Spleen (tissue), 11 donors: ENCODE measurements at regions not wholly inside any gene's neighbourhood (a gene's known extent, or its start where the extent isn't known, plus 50 kb on each side); places are given as distances from the start of the nearest gene placed in this dataset.

Source experiments
- DNase-seq: peaks from one replicate; pipeline ENCODE4 v3.0.0-alpha.2; 2020
- H3K27ac ChIP-seq, 8 donors: fragments of 200-600 bp; sonication (generic) in 7 of 8; 1 replicate in 4 of 8; 2 replicates in 4 of 8; pipeline versions ENCODE4 v1.5.0 to v1.8.0; 2016 to 2021; ENCODE audit warnings: inconsistent platforms in 4 of 8, mild to moderate bottlenecking in 4 of 8, moderate library complexity in 1 of 8
- H3K27me3 ChIP-seq, 7 donors: fragments of 200-600 bp; sonication (generic) in 6 of 7; replicated peaks in 1 of 7; 1 replicate in 4 of 7; 2 replicates in 3 of 7; pipeline versions ENCODE4 v1.5.0 to v1.8.0; 2016 to 2021; ENCODE audit warnings: inconsistent platforms in 3 of 7, mild to moderate bottlenecking in 1 of 7
- H3K36me3 ChIP-seq, 6 donors: fragments of 200-600 bp; sonication (generic) in 5 of 6; 1 replicate in 4 of 6; 2 replicates in 2 of 6; pipeline versions ENCODE4 v1.5.0 to v1.8.0; 2016 to 2021; ENCODE audit warnings: inconsistent platforms in 2 of 6
- H3K4me1 ChIP-seq, 6 donors: fragments of 200-600 bp; sonication (generic) in 5 of 6; 1 replicate in 3 of 6; 2 replicates in 3 of 6; pipeline versions ENCODE4 v1.5.0 to v1.8.0; 2016 to 2021; ENCODE audit warnings: inconsistent platforms in 3 of 6
- H3K4me3 ChIP-seq, 8 donors: fragments of 200-600 bp; sonication (generic) in 7 of 8; 1 replicate in 4 of 8; 2 replicates in 4 of 8; pipeline versions ENCODE4 v1.5.0 to v1.8.0; 2016 to 2021; ENCODE audit warnings: inconsistent platforms in 4 of 8, mild to moderate bottlenecking in 4 of 8, moderate library complexity in 2 of 8
- H3K9me3 ChIP-seq, 8 donors: fragments of 200-600 bp; sonication (generic) in 7 of 8; 1 replicate in 4 of 8; 2 replicates in 4 of 8; pipeline versions ENCODE4 v1.5.0 to v1.8.0; 2016 to 2021; ENCODE audit warnings: inconsistent platforms in 4 of 8
- POLR2A ChIP-seq, 3 donors: fragments of 450-650 bp; IDR thresholded peaks; one replicate each; pipeline ENCODE4 v1.5.1; 2017; ENCODE audit warnings: antibody characterized with exemption in 3 of 3, mild to moderate bottlenecking in 1 of 3
- POLR2AphosphoS5 ChIP-seq, 3 donors: sonication (generic); formaldehyde crosslinking; IDR thresholded peaks; one replicate each; pipeline ENCODE4 v1.5.1; 2017; ENCODE audit warnings: antibody characterized with exemption in 3 of 3
- WGBS, 5 donors: extraction: QIAGEN DNeasy Blood & Tissue Kit in 3 of 5; methylation state at CpG; one replicate each; pipeline versions ENCODE4 v1.1.5 to v1.1.7; 2013 to 2018; 5-methylcytosine and 5-hydroxymethylcytosine counted together
- intact Hi-C: fragments of 100-400 bp; cut with DNase I; formaldehyde crosslinking; loops from one replicate; pipeline ENCODE4 v1.15.0; 2023; ENCODE audit warnings: low total_unique reads
- TF ChIP-seq, protein P1 (sequence below), 11 experiments: fragments of 200-600 bp in 7 of 11; fragments of 450-650 bp in 4 of 11; sonication (generic) in 4 of 11; IDR thresholded peaks in 8 of 11; conservative IDR thresholded peaks in 3 of 11; 1 replicate in 7 of 11; 2 replicates in 4 of 11; pipeline versions ENCODE4 v1.4.0 to v1.8.0; 2016 to 2021; ENCODE audit warnings: antibody characterized with exemption in 11 of 11, inconsistent platforms in 4 of 11, mild to moderate bottlenecking in 1 of 11
- donor health status: healthy with polysubstance abuse.
- donor health status: DM: no; HTN: no; CAD: no; lungs with moderate emphysema.
- donor health status: DM: no; HTN: no; CAD: no.
- donor health status: Bipolar disorder and iron deficiency.
- donor health status: healthy.
- donor health status: DM: no; HTN: no; CAD: no.
- donor health status: DM: yes; HTN: yes; CAD: no.

DNA sequence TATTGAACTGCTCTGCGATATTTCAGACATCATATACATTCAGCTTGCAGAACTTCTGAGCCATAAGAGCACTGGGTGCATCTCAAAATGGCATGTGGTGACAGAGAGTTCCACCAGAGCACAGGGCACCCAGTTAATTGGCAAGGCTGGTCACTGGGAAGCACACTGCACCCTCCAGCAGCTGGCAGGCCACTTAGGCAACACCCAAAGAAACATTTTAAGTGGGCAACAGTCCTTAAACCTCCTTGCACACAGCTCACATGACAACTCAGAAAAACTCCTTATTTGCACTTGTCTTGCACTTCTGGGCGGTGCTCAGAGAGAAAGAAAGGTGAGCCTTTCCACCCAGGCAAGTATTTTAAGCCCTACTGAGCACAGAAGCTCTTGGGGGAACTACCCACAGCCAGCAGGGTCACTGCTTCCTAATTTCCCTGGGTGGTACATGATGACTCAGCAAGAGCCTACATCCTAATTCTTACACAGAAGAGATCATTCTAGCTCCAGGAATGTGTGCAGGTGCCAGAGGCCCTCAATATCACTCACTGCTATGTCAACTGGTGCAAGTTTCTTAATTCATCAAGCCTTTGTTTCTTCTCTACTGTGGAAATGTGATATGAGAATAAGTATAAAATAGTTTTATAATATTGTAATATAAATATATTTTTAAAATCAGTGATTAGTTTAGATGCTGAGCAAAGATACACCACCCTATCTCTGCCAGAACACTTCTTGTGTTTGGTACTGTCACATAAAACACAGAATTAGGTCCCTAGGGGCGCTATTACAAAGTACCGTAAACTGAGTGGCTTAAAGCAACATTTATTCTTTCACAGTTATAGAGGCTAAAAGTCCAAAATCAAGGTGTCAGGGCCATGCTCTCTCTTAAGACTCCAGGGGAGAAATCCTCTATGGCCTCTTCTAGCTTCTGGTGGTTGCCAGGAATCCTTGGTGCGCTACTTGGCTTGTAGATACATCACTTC is 155.1 kb upstream of the PPARGC1A start:
- no peaks in the 10 kb centered on the region for H3K4me1 ChIP-seq
- no peak for DNase-seq
- no peak overlapping the region for H3K27ac ChIP-seq
- no peaks in the 10 kb centered on the region for H3K9me3 ChIP-seq
- TF ChIP-seq POLR2A (IDR thresholded peaks at IDR 0.05): no peak
- no peak for TF ChIP-seq POLR2AphosphoS5 (IDR thresholded peaks at IDR 0.05)
- TF ChIP-seq, protein P1, sequence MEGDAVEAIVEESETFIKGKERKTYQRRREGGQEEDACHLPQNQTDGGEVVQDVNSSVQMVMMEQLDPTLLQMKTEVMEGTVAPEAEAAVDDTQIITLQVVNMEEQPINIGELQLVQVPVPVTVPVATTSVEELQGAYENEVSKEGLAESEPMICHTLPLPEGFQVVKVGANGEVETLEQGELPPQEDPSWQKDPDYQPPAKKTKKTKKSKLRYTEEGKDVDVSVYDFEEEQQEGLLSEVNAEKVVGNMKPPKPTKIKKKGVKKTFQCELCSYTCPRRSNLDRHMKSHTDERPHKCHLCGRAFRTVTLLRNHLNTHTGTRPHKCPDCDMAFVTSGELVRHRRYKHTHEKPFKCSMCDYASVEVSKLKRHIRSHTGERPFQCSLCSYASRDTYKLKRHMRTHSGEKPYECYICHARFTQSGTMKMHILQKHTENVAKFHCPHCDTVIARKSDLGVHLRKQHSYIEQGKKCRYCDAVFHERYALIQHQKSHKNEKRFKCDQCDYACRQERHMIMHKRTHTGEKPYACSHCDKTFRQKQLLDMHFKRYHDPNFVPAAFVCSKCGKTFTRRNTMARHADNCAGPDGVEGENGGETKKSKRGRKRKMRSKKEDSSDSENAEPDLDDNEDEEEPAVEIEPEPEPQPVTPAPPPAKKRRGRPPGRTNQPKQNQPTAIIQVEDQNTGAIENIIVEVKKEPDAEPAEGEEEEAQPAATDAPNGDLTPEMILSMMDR (IDR thresholded peaks at IDR 0.05 in 8 of 11, conservative IDR thresholded peaks at IDR 0.05 in 3 of 11): no peak
- WGBS, 5 donors: 78 to 87% (median 79%) methylated on average over 5 of the region's 5 CpGs
- no peaks in the 10 kb centered on the region for H3K36me3 ChIP-seq
- H3K4me3 ChIP-seq: no peak overlapping the region
- H3K27me3 ChIP-seq: no peaks in the 10 kb centered on the region
- intact Hi-C loops: no loop called here

DNA sequence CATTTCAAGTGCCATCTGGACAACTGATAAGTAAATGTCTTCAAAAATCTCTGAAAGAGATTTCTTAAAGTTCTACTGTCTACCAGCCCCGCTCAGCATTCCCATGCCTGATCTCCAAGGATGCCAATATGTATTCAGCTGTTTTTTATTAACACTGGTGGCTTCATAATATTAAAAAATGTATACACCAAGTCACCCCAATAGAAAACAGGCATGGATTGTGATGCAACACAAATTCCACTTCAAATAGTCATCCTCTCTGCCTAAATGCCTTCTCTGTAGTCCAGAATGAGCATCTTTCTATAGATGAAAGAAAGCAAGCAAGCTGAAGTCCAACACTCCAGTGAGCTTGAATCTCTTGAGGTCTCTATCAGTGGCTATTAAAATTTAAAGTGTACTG is 152.2 kb upstream of the PPARGC1A start:
- no peaks in the 10 kb centered on the region for H3K27me3 ChIP-seq
- TF ChIP-seq POLR2AphosphoS5 (IDR thresholded peaks at IDR 0.05) (no peak), POLR2A (IDR thresholded peaks at IDR 0.05) (no peak)
- TF ChIP-seq, protein P1 (IDR thresholded peaks at IDR 0.05 in 8 of 11, conservative IDR thresholded peaks at IDR 0.05 in 3 of 11): no peak
- no peak overlapping the region for H3K27ac ChIP-seq
- H3K9me3 ChIP-seq: no peaks in the 10 kb centered on the region
- H3K4me1 ChIP-seq: no peaks in the 10 kb centered on the region
- intact Hi-C loops: no loop called here
- H3K36me3 ChIP-seq: no peaks in the 10 kb centered on the region
- DNase-seq: no peak
- 73 to 85% (median 81%) methylated on average over 1 of the region's 1 CpG for WGBS, 5 donors
- no peak overlapping the region for H3K4me3 ChIP-seq

DNA sequence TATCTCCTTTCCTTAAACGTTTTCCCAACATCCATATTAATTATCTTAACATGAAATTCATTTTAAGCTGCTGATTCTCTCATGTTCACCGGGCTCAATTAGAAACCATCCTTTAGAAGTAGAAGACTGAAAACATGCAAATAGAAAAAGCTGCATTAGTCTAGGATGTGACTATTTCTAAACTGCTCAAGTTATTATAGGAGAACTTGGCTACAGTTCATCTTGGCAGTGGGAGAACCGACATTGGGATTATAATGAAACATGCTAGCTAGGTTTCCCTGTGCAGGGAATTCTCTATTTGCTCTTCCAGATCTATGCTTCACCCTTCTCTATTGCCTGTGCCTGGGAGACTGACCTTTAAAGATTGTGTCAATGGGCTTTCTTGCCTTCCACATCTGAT is 151.0 kb upstream of the PPARGC1A start:
- no peak overlapping the region for H3K4me3 ChIP-seq
- H3K27ac ChIP-seq: no peak overlapping the region
- no peak for DNase-seq
- TF ChIP-seq POLR2A (IDR thresholded peaks at IDR 0.05) (no peak), POLR2AphosphoS5 (IDR thresholded peaks at IDR 0.05) (no peak)
- TF ChIP-seq, protein P1 (IDR thresholded peaks at IDR 0.05 in 8 of 11, conservative IDR thresholded peaks at IDR 0.05 in 3 of 11): no peak
- H3K9me3 ChIP-seq: no peaks in the 10 kb centered on the region
- no peaks in the 10 kb centered on the region for H3K27me3 ChIP-seq
- H3K36me3 ChIP-seq: no peaks in the 10 kb centered on the region
- intact Hi-C loops: no loop called here
- WGBS, 5 donors: 62 to 74% (median 67%) methylated on average over 3 of the region's 3 CpGs
- no peaks in the 10 kb centered on the region for H3K4me1 ChIP-seq

DNA sequence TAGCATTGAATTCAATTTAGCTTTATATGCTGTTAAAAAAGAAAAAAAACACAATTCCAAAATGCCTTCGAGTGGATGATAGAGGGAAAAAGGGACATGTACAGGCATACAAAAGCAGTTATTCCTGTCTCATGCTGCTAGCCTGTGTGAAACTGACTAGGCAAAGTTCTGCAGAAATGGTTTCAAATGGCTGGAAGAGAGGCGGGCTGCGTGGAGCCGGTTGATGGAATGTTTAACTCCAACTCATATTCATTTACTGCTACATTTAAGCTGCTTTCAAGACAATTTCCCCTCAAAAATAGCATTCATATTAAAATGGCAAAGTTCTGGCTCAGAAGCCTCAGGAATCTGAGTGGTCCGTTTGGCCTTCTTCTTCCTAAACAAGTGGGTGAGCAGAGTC is 143.8 kb upstream of the PPARGC1A start:
- TF ChIP-seq POLR2AphosphoS5 (IDR thresholded peaks at IDR 0.05) (no peak), POLR2A (IDR thresholded peaks at IDR 0.05) (no peak)
- TF ChIP-seq, protein P1 (IDR thresholded peaks at IDR 0.05 in 8 of 11, conservative IDR thresholded peaks at IDR 0.05 in 3 of 11): no peak
- Histone ChIP-seq H3K4me1 (no peaks in the 10 kb centered on the region), H3K4me3 (no peak overlapping the region), H3K36me3 (no peaks in the 10 kb centered on the region), H3K27me3 (no peaks in the 10 kb centered on the region), H3K27ac (no peak overlapping the region), H3K9me3 (no peaks in the 10 kb centered on the region)
- no peak for DNase-seq
- 80 to 88% (median 82%) methylated on average over 5 of the region's 5 CpGs for WGBS, 5 donors
- intact Hi-C loops: no loop called here
